ENCODE measurements at regions not wholly inside any gene's neighbourhood (a gene's known extent, or its start where the extent isn't known, plus 50 kb on each side); places are given as distances from the start of the nearest gene placed in this dataset.

GRCh38 chr3:8366219-8366810, 135.3 kb upstream of the LMCD1 start:
- Histone ChIP-seq H3K27me3 (no peaks in the 10 kb centered on the region), H3K4me3 (no peak overlapping the region), H3K4me1 (peaks cover 0 to 3% (median 0%) of the 10 kb centered on the region in 3 donors), H3K27ac (no peak overlapping the region), H3K9me3 (no peaks in the 10 kb centered on the region), H3K36me3 (no peaks in the 10 kb centered on the region)
- intact Hi-C loops (cut with DNase I): no loop called here
- ATAC-seq (peak in 1 of 4 donors; percentile 42), FAIRE-seq (no peak), DNase-seq (no peak)
- WGBS, 2 donors: 64 to 71% methylated on average over 1 of the region's 1 CpG
- no peak for TF ChIP-seq CTCF (IDR thresholded peaks at IDR 0.05)

- intact Hi-C loops (cut with DNase I): no loop called here
- TF ChIP-seq CTCF (IDR thresholded peaks at IDR 0.05): no peak
- no peaks in the 10 kb centered on the region for H3K9me3 ChIP-seq
- ATAC-seq: no peak
- WGBS, 2 donors: 79 to 90% methylated on average over 5 of the region's 5 CpGs
- no peak overlapping the region for H3K4me3 ChIP-seq
- no peak overlapping the region for H3K27ac ChIP-seq
- no peaks in the 10 kb centered on the region for H3K27me3 ChIP-seq
- H3K4me1 ChIP-seq: peaks cover 0 to 3% (median 0%) of the 10 kb centered on the region in 3 donors
- DNase-seq: no peak
- no peaks in the 10 kb centered on the region for H3K36me3 ChIP-seq
- FAIRE-seq: no peak
These were observed 133.0 kb upstream of the LMCD1 start for GRCh38 chr3:8368598-8368997.

- Histone ChIP-seq H3K36me3 (no peaks in the 10 kb centered on the region), H3K27ac (no peak overlapping the region), H3K27me3 (no peaks in the 10 kb centered on the region), H3K4me1 (peaks cover 0 to 3% (median 0%) of the 10 kb centered on the region in 3 donors), H3K4me3 (no peak overlapping the region), H3K9me3 (no peaks in the 10 kb centered on the region)
- no peak for TF ChIP-seq CTCF (IDR thresholded peaks at IDR 0.05)
- intact Hi-C loops (cut with DNase I): no loop called here
- 87 to 88% methylated on average over 1 of the region's 1 CpG for WGBS, 2 donors
- ATAC-seq (no peak), FAIRE-seq (no peak), DNase-seq (no peak)
These were observed 132.0 kb upstream of the LMCD1 start for GRCh38 chr3:8369638-8370037.

- ATAC-seq (peak in 3 of 4 donors; percentile 35 to 62 (median 40)), DNase-seq (no peak), FAIRE-seq (no peak)
- 55 to 57% methylated on average over 2 of the region's 2 CpGs for WGBS, 2 donors
- Histone ChIP-seq H3K4me3 (no peak overlapping the region), H3K36me3 (no peaks in the 10 kb centered on the region), H3K9me3 (no peaks in the 10 kb centered on the region), H3K27me3 (no peaks in the 10 kb centered on the region), H3K4me1 (no peaks in the 10 kb centered on the region), H3K27ac (no peak overlapping the region)
- no peak for TF ChIP-seq CTCF (IDR thresholded peaks at IDR 0.05)
- intact Hi-C loops (cut with DNase I): no loop called here
These were observed 130.5 kb upstream of the LMCD1 start for GRCh38 chr3:8371085-8371551.

GRCh38 chr3:8371960-8372463, 129.6 kb upstream of the LMCD1 start:
- FAIRE-seq (no peak), ATAC-seq (no peak), DNase-seq (peak in 1 of 6 donors; percentile 27)
- 29 to 36% methylated on average over 7 of the region's 7 CpGs for WGBS, 2 donors
- intact Hi-C loops (cut with DNase I): no loop called here
- no peak overlapping the region for H3K27ac ChIP-seq
- no peak for TF ChIP-seq CTCF (IDR thresholded peaks at IDR 0.05)
- H3K4me1 ChIP-seq: no peaks in the 10 kb centered on the region
- no peaks in the 10 kb centered on the region for H3K9me3 ChIP-seq
- H3K4me3 ChIP-seq: no peak overlapping the region
- no peaks in the 10 kb centered on the region for H3K36me3 ChIP-seq
- H3K27me3 ChIP-seq: no peaks in the 10 kb centered on the region

Measured in pancreas (tissue), 10 donors.